ENCODE measurements at regions not wholly inside any gene's neighbourhood (a gene's known extent, or its start where the extent isn't known, plus 50 kb on each side); places are given as distances from the start of the nearest gene placed in this dataset.

DNA sequence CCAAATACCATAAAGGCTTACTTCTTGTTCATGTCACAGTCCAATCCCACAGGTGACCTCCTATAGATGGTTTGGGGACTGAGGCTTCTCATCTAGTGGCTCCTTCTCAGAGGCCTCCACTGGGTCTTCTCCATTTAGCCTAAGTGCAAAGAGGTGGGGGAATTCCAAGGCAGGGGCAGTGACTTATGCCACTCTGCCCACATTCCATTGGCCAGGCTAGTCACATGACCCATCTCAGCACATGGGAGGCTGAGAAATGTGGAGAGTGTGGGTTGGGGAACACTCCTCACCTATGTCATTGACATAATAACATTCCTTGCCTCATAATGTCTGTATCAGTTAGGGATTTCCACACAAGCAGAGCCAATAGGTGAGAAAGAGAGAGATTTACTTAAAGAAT lies 104.3 kb upstream of the PLXNA4 start:
- DNase-seq (no peak), ATAC-seq (no peak)
- Mint-ChIP-seq H3K27me3 (ENCODE audit: low read depth in 2 of 2) (peaks cover 15 to 20% of the 10 kb centered on the region in 2 donors), H3K4me3 (no peak overlapping the region), H3K9me3 (no peaks in the 10 kb centered on the region), H3K36me3 (no peaks in the 10 kb centered on the region), H3K4me1 (no peaks in the 10 kb centered on the region), H3K27ac (no peak overlapping the region)
- Histone ChIP-seq H3K4me1 (ENCODE audit: control insufficient read depth, insufficient read depth, low read length) (no peaks in the 10 kb centered on the region), H3K27ac (ENCODE audit: low read length) (no peak overlapping the region), H3K4me3 (ENCODE audit: low read length) (no peak overlapping the region), H3K36me3 (ENCODE audit: control insufficient read depth, insufficient read depth, low read length) (no peaks in the 10 kb centered on the region), H3K9me3 (ENCODE audit: control insufficient read depth, insufficient read depth, low read length) (no peaks in the 10 kb centered on the region), H3K27me3 (ENCODE audit: control insufficient read depth, insufficient read depth, low read length) (no peaks in the 10 kb centered on the region)
- intact Hi-C loops (cut with micrococcal nuclease), result no loop called here
- TF ChIP-seq, protein P1, sequence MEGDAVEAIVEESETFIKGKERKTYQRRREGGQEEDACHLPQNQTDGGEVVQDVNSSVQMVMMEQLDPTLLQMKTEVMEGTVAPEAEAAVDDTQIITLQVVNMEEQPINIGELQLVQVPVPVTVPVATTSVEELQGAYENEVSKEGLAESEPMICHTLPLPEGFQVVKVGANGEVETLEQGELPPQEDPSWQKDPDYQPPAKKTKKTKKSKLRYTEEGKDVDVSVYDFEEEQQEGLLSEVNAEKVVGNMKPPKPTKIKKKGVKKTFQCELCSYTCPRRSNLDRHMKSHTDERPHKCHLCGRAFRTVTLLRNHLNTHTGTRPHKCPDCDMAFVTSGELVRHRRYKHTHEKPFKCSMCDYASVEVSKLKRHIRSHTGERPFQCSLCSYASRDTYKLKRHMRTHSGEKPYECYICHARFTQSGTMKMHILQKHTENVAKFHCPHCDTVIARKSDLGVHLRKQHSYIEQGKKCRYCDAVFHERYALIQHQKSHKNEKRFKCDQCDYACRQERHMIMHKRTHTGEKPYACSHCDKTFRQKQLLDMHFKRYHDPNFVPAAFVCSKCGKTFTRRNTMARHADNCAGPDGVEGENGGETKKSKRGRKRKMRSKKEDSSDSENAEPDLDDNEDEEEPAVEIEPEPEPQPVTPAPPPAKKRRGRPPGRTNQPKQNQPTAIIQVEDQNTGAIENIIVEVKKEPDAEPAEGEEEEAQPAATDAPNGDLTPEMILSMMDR (IDR thresholded peaks at IDR 0.05), result no peak

DNA sequence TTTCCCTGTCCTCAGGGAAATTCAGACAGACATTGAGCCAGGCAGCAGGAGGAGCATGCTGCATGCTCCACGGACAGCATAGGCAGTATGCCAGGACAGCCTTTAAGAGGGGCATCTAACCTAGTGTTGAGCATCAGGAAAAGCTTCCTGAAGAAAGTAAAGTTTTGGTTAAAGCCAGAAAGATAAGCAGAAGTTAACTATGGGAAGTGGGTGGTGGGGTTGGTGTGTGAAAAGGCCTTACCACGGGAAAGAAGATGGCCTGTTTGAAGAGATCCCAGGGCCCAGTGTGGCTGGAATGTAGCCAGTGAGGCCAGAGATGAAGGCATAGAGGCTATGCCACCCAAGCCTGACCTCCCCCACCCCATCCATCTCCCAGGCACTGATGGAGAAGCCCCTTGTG lies 102.4 kb upstream of the PLXNA4 start:
- H3K4me1 Mint-ChIP-seq, result no peaks in the 10 kb centered on the region
- Histone ChIP-seq H3K27ac (ENCODE audit: low read length) (no peak overlapping the region), H3K36me3 (ENCODE audit: control insufficient read depth, insufficient read depth, low read length) (no peaks in the 10 kb centered on the region), H3K4me3 (ENCODE audit: low read length) (no peak overlapping the region), H3K4me1 (ENCODE audit: control insufficient read depth, insufficient read depth, low read length) (no peaks in the 10 kb centered on the region), H3K9me3 (ENCODE audit: control insufficient read depth, insufficient read depth, low read length) (no peaks in the 10 kb centered on the region), H3K27me3 (ENCODE audit: control insufficient read depth, insufficient read depth, low read length) (no peaks in the 10 kb centered on the region)
- H3K9me3 Mint-ChIP-seq, result no peaks in the 10 kb centered on the region
- H3K27me3 Mint-ChIP-seq (ENCODE audit: low read depth in 2 of 2), result peaks cover 13 to 16% of the 10 kb centered on the region in 2 donors
- TF ChIP-seq, protein P1 (IDR thresholded peaks at IDR 0.05), result no peak
- no peak overlapping the region for H3K4me3 Mint-ChIP-seq
- DNase-seq, result no peak
- H3K36me3 Mint-ChIP-seq, result no peaks in the 10 kb centered on the region
- no peak for ATAC-seq
- no peak overlapping the region for H3K27ac Mint-ChIP-seq
- intact Hi-C loops (cut with micrococcal nuclease), result no loop called here
- 30% methylated on average over 2 of the region's 2 CpGs for WGBS (ENCODE audit: insufficient coverage)

DNA sequence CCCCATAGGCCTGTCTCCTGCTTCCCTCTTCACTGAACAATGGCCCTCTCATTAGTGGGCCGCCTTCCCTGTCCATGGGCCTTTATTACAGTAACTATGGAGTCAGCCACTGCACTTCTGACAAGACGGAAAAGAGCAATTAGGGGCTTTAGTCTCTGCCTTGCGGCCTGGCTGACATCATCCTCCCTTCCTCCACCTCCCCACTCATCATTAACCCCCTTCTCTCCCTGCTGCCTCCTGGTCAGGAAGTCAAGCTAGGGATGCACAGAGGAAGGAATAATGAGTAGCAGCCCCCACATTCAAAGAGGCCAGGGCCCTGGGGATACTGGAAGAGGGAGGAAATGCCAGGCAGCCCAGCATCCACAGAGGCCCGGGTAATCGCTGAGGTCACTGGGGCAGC lies 101.6 kb upstream of the PLXNA4 start:
- H3K36me3 Mint-ChIP-seq, result no peaks in the 10 kb centered on the region
- peak in 1 of 3 donors; percentile 14 for ATAC-seq

More for the DNA sequence above, 101.6 kb upstream of the PLXNA4 start:
- Histone ChIP-seq H3K27me3 (ENCODE audit: control insufficient read depth, insufficient read depth, low read length) (no peaks in the 10 kb centered on the region), H3K27ac (ENCODE audit: low read length) (no peak overlapping the region), H3K9me3 (ENCODE audit: control insufficient read depth, insufficient read depth, low read length) (no peaks in the 10 kb centered on the region), H3K4me3 (ENCODE audit: low read length) (no peak overlapping the region), H3K36me3 (ENCODE audit: control insufficient read depth, insufficient read depth, low read length) (no peaks in the 10 kb centered on the region), H3K4me1 (ENCODE audit: control insufficient read depth, insufficient read depth, low read length) (no peaks in the 10 kb centered on the region)
- Mint-ChIP-seq H3K27ac (no peak overlapping the region), H3K4me1 (no peaks in the 10 kb centered on the region), H3K27me3 (ENCODE audit: low read depth in 2 of 2) (peaks cover 13 to 15% of the 10 kb centered on the region in 2 donors), H3K9me3 (no peaks in the 10 kb centered on the region), H3K4me3 (no peak overlapping the region)
- intact Hi-C loops (cut with micrococcal nuclease), result no loop called here
- TF ChIP-seq, protein P1 (IDR thresholded peaks at IDR 0.05), result no peak
- DNase-seq, result no peak
- WGBS (ENCODE audit: insufficient coverage), result 98% methylated on average over 5 of the region's 5 CpGs
